GM21576 (cell line): ENCODE measurements at regions not wholly inside any gene's neighbourhood (a gene's known extent, or its start where the extent isn't known, plus 50 kb on each side); places are given as distances from the start of the nearest gene placed in this dataset.

Source experiments
- ATAC-seq: cut with Tn5 transposase; IDR thresholded peaks from one replicate; pipeline ENCODE4 v1.9.1; 2021; ENCODE audit warnings: mild to moderate bottlenecking, moderate library complexity; ENCODE audit not compliant: unreplicated experiment

DNA sequence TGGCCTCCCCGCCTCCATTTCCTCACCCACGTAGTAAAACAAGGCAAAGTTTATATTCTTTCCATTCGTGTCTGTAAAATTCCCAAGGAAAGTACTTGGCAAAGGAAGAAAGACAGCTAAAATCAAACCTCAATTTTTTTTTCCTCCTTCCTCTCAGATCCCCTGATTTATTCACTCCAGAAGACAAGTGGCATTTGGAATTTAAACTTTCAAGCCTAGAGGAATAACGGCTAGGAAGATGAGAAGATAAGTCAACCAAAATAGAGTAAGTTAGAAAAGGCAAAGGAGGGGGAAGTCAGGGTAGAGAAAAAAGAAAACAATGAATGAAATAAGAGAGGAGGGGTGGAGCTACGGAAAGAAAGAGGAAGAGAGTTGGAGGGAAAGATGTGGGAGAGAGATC, 198.9 kb upstream of the PIK3C3 start:
- ATAC-seq = no peak

DNA sequence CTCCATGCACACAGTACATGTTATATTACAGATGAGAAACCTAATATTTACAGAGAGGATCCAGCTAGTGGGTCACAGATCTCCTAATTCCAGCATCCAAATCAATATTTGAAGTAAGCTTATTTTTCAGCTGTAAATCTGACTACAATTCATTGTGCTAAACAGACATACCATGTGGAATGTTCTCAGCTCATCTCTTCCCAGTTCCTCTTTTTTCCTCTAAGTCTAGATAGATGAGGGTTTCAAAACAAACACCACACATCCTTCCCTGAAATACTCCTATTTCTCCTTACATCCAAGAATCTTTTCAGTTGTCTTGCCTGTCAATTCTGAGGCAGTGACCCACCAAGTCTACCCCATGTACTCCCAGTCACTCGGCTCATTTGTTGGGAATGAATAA, 200.7 kb upstream of the PIK3C3 start:
- no peak for ATAC-seq

DNA sequence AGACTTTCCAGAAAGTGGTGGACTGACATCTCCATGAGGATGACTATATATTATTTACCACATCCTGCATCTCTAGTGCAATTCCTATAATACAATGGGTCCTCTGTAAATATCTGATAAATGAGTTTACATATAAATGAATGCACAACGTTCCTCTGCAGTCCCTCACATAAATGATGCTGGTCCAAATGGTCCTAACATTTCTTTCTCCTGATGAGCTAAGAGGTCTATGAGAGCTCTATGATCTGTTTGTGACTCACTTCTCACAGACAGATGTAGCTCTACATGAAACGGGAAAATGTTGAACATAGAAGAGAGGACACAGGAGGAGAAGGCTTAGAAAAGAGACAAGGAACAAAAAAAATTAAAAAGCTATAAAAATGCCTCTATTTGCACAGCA, 201.2 kb upstream of the PIK3C3 start:
- ATAC-seq = no peak

DNA sequence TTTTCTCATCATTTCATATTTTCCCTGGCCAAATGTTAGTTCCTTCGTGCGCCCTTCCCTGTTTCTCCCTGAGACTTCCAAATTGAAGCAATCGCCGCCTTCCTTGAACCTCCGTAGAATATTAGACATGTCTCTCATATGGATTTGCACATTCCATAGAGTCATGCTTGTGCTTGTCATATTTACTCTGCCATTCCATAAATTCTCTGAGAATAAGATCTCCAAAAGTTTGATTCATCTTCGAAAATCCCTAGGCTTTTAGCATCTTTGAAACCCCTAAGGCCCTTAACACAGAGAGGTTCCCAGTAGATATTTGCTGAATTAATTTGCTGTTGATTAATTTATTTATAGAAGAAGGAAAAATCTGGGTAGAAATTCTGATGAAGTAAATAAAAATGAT, 202.2 kb upstream of the PIK3C3 start:
- no peak for ATAC-seq

- ATAC-seq = no peak
Observed at GRCh38 chr18:41751652-41752051, 203.4 kb upstream of the PIK3C3 start.

GRCh38 chr18:41751161-41751560, 203.9 kb upstream of the PIK3C3 start:
- no peak for ATAC-seq

DNA sequence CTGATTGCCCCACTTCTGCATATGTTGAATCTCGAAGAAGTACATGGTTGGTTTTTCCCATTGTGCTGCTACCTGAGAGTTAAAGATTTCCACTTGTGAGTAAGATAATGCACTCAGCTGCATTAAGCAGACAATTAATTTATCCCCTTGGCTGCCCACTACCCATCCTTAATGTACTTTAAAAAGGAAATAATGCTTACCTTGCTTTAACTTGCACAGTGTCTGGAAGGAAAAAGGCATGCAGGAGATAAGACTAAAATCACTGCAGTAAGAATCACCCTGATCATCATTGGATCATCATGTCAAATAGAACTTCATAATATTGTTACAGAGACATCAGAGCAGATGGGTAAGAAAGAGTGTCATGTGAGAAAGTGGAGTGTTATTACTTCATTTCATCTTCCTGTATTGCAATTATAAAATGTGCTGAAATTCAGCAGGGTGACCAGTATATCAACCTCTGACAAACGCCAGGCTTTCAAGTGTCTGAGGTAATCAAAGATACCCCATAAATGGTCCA, 207.3 kb upstream of the PIK3C3 start:
- ATAC-seq = no peak

DNA sequence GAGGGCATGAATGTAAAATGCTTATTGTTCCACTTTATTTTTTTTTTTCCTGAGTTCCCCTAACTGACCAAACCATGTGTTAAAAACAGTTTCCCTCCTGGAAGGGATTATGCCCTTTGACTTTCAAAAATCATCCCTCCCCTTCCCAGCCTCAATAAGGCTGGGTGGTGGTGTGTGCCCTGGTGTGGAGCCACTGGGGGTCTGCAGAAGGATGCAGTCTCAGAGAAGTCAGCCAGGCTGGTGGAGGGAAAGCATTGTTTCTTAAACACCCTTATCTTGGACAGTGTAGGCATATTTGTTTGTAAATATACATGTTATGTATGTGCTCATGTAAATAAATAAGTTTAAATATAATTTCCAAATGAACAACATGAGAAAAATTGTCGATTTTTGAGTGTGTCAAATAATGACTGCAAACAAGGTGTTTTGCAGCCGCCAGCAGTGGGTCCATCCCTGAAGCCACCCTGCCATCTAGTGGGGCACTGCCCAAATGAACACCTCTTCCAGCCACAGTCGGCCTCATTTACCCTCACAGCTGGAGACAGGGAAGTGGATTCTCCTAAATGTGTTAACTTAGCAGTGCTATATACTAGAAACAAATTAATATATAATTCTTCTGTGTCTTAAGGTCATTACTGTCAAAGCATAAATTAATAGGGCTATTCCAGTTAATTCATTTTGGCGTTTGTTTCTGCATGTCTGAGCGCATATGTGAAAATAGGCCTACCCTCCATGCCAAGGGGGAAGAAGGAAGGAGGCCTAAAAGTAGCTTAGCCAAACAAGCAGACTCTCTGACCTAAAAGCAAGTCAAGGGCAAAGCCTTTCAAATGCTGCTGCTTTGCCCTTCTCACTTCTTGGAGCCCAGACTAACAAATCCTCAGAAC, 209.6 kb upstream of the PIK3C3 start:
- ATAC-seq = no peak

GRCh38 chr18:41744421-41745030, 210.5 kb upstream of the PIK3C3 start:
- no peak for ATAC-seq

- no peak for ATAC-seq
Observed at GRCh38 chr18:41737218-41737617, 217.8 kb upstream of the PIK3C3 start.

- ATAC-seq = no peak
Observed at GRCh38 chr18:41734917-41735316, 220.1 kb upstream of the PIK3C3 start.

GRCh38 chr18:41732356-41732755, 222.7 kb upstream of the PIK3C3 start:
- no peak for ATAC-seq

DNA sequence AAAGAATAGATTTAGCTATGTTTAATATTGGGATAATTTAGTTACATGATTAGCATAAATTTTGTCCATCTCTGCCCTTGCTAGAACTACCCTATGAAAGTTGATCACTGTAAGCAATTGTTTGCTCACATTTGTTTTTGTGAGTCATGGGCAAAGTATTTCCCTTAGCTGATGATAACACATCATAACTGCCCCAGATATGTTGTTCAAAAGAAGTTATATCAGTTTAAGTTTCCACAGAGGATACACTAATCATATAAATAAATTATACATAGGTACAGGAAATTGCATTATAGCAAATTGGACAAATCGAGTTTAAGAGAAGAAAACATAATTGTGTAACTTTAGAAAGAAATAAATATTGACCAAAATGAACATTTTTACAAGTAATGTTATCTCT, 223.2 kb upstream of the PIK3C3 start:
- no peak for ATAC-seq

GRCh38 chr18:41724195-41724594, 230.8 kb upstream of the PIK3C3 start:
- no peak for ATAC-seq

- ATAC-seq = no peak
Observed at GRCh38 chr18:41721103-41721790, 233.8 kb upstream of the PIK3C3 start.

GRCh38 chr18:41720226-41720625, 234.8 kb upstream of the PIK3C3 start:
- no peak for ATAC-seq

GRCh38 chr18:41719808-41720207, 235.2 kb upstream of the PIK3C3 start:
- ATAC-seq = no peak

GRCh38 chr18:41714872-41715271, 240.2 kb upstream of the PIK3C3 start:
- no peak for ATAC-seq

DNA sequence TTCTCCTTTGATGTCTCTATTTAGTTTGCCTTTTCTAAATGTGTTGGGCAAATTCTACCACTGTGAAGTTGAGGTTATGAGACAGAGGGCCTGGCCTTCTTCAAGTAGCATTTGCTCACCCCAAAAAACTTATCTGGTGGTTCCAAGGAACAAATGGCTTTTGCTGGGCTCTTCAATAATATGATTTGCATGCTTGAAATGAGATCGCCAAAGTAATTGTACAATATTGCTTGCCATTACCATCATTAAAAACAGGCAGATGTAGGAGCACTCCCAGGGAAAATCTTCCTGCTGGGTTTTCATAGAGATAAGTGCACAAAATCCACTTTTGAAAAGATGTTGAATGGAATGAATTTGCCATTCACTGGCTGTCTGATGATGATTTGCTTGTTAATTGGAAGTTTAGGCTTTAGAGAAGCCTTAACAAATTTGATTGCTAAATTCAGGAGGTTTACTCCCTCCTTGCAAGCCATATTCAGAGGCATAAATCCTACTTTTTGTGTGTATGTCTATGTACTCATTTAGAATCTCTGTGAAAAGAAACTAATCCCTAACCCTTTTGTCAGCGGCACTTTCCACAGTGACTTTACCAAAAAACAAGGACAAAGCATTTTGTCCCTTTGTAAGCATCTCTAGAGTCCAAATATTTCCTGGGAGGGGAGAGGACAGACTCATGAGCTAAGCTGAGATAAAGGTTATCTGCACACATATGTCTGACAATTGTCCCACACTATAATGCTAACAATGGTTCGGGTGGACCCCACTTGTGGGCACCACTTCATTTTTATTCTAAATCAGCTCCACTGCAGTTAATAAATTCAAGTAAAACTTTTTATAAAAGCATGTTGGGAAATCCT, 240.8 kb upstream of the PIK3C3 start:
- ATAC-seq = no peak

DNA sequence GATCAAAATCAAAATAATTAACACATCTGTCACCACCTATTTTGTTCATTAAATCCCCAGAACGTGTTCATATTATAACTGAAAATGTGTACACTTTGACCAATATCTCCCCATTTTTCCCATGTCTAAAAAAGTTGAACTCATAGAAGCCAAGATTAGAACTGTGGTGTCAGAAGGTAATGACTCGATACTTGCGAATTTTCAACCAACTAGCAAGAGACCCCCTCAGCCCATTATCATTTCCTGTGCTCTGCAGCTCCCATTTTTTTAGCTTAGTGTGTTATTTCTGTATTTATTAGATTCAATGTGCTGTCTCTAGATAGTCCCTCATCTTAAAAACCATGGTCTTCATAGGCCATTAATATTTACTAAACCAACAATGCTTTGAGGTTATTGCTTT, 248.7 kb upstream of the PIK3C3 start:
- ATAC-seq = no peak
